RWPE1 (cell line): ENCODE measurements at regions not wholly inside any gene's neighbourhood (a gene's known extent, or its start where the extent isn't known, plus 50 kb on each side); places are given as distances from the start of the nearest gene placed in this dataset.

Experiments
- CTCF ChIA-PET: fragments of 350-600 bp; sonication (Branson Sonifier 250); formaldehyde crosslinking; extraction: SDS; loops from one replicate; lab custom pipeline; 2021; lab: Yijun Ruan, JAX
- POLR2A ChIA-PET: fragments of 400-600 bp; formaldehyde crosslinking; extraction: SDS; loops from one replicate; lab custom pipeline; 2020; ENCODE audit warnings: antibody characterized with exemption; ENCODE audit not compliant: low non-redundant PET; lab: Yijun Ruan, JAX
- DNase-seq: peaks from one replicate; pipeline ENCODE4 v3.0.0; 2012; ENCODE audit warnings: low spot score
- H3K27ac ChIP-seq: fragments of 450-650 bp; 2 replicates; pipeline ENCODE4 v1.5.1; 2017
- TF ChIP-seq, protein P1 (sequence below): fragments of 450-650 bp; conservative IDR thresholded peaks from 2 replicates; pipeline ENCODE4 v1.5.1; 2017; ENCODE audit warnings: low read depth, mild to moderate bottlenecking

DNA sequence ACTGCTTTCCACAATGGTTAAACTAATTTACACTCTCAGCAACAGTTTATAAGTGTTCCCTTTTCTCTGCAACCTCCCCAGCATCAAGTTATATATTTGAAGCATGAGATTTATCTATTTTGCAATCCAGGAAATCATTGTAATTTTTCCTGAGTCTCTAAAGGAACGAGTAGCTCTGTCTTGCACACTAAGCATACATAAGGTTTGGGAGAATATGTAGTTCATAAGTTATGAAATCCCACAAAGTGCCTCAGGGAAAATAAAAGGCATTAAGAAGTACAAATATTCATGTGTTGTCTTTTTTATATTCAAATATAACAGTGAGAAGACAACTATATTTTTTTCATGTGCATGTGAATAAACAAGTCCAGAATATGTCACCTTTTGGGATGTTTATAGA is 377.1 kb upstream of the RORB start:
- no peak for DNase-seq
- TF ChIP-seq, protein P1, sequence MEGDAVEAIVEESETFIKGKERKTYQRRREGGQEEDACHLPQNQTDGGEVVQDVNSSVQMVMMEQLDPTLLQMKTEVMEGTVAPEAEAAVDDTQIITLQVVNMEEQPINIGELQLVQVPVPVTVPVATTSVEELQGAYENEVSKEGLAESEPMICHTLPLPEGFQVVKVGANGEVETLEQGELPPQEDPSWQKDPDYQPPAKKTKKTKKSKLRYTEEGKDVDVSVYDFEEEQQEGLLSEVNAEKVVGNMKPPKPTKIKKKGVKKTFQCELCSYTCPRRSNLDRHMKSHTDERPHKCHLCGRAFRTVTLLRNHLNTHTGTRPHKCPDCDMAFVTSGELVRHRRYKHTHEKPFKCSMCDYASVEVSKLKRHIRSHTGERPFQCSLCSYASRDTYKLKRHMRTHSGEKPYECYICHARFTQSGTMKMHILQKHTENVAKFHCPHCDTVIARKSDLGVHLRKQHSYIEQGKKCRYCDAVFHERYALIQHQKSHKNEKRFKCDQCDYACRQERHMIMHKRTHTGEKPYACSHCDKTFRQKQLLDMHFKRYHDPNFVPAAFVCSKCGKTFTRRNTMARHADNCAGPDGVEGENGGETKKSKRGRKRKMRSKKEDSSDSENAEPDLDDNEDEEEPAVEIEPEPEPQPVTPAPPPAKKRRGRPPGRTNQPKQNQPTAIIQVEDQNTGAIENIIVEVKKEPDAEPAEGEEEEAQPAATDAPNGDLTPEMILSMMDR, result no peak
- no peak overlapping the region for H3K27ac ChIP-seq
- CTCF ChIA-PET, result no interaction called here
- POLR2A ChIA-PET, result no interaction called here

DNA sequence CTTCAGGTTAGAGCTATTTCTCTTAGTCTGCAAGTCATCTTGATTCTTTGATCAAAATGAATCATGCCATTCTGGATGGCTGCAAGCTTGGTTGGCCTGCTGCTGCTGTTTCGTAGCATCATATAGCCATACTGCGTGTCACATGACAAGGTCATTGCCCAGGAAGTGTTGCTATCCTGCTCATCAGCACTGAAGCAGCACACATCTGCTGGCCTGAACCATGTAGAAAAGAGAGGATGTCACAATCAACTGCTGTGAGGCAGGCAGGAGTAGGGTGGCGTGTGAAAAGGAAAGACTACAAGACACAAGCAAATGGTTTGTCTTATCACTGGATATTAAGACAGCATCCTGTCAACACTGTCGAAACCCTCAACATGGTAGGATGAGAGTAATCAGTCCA is 376.7 kb upstream of the RORB start:
- CTCF ChIA-PET, result no interaction called here
- POLR2A ChIA-PET, result no interaction called here
- H3K27ac ChIP-seq, result no peak overlapping the region
- DNase-seq, result no peak
- TF ChIP-seq, protein P1, result no peak

DNA sequence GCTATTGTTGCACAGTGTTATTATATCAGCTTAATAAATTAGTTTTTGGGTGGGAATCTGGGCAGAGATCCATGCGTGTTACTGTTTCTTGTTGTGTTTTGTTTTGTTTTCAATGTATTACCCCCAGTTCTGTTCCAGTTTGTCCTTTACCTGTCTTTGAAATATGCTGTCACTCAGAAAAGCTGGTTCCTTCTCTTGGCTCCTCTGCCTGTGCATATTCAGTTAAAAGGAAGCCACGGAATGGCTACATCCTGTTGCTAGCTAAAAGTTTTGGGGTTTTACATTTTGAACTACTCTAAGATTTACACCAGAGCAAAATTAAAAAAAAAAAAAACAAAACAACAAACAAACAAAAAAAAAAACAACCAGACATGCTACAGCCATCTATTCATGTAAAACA is 374.9 kb upstream of the RORB start:
- DNase-seq, result no peak
- TF ChIP-seq, protein P1, result no peak
- POLR2A ChIA-PET, result no interaction called here
- CTCF ChIA-PET, result no interaction called here
- H3K27ac ChIP-seq, result no peak overlapping the region

DNA sequence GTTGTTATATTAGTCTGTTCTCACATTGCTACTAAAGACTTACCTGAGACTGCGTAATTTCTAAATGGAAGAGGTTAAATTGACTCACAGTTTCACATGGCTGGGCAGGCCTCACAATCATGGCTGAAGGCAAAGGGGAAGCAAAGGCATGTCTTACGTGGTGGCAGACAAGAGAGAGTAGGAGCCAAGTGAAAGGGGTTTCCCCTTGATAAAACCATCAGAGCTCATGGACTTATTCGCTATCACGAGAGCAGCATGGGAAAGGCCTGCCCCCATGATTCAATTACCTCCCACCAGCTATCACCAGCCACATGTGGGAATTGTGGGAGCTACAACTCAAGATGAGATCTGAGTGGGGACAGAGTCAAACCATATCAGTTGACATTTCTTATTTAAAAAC is 374.5 kb upstream of the RORB start:
- ChIA-PET POLR2A (no interaction called here), CTCF (interaction anchor here (0.5 kb wide), 1 partner anchor 201 kb away, joined by 4 read pairs; no protein-coding TSS in a partner anchor)
- DNase-seq, result no peak
- TF ChIP-seq, protein P1, result no peak
- no peak overlapping the region for H3K27ac ChIP-seq

DNA sequence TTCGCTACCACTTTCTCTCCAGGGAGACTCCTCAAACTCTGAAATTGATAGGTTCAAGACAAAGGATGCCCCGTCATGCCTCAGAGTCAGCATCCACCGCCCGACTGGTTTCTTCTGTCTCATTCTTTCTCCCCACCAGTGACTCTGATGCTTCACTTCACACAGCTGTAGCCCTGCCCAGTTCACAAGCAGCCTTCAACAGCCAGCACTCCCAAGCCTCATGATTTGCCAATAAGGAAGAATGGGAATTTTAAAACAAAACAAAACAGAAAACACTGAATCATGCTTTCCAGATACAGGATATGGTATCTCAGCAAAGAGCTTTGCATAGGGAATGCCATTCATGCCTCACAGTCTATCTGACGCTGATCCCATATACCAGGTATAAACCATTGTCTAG is 371.2 kb upstream of the RORB start:
- DNase-seq, result no peak
- ChIA-PET POLR2A (no interaction called here), CTCF (no interaction called here)
- no peak overlapping the region for H3K27ac ChIP-seq
- TF ChIP-seq, protein P1, result no peak

DNA sequence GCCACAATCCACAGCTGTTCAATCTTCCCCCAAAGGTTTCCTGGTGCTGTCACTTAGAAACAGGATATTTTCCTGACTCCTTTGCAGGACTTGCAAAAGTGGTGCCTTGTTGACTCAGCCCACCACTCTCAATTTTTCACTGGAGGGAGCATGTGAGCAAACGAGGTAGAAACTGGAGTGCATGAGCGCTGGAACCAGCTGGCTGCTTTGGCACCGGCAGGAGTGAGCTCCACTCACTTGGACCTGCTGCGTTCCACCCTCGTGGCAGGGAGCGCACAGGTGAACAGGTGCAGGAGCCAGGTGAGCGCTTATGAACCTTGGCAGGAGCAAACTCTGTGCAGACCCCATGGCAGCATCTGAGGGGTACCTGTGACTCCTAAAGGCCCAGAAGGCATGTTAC is 364.1 kb upstream of the RORB start:
- TF ChIP-seq, protein P1, result no peak
- H3K27ac ChIP-seq, result no peak overlapping the region
- ChIA-PET POLR2A (no interaction called here), CTCF (no interaction called here)
- no peak for DNase-seq

DNA sequence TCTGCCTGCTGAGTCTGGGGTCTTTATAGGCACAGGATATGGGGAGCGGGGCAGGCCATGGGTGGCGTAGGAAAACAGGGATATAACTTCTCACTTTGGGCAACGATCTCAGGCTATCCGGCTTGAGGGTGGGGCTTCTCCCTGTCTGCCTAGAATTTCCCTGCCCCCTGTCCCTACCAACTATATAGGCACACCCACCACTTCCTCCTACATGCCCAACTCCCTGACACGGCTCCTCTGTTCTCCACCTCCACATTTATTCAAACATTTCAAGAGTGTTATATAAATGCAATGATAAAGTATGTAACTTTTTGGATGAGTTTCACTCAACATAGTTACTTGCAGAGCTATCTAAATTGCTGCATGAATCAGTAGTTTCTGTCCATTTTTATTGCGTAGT is 363.2 kb upstream of the RORB start:
- TF ChIP-seq, protein P1, result no peak
- ChIA-PET POLR2A (no interaction called here), CTCF (interaction anchor here (0.6 kb wide), 2 partner anchors 9 to 499 kb away, joined by 3 read pairs; no protein-coding TSS in a partner anchor)
- no peak for DNase-seq
- H3K27ac ChIP-seq, result no peak overlapping the region
